LNCaP clone FGC (cell line): ENCODE measurements at regions not wholly inside any gene's neighbourhood (a gene's known extent, or its start where the extent isn't known, plus 50 kb on each side); places are given as distances from the start of the nearest gene placed in this dataset.

Experiments
- DNase-seq: peaks from one replicate; pipeline ENCODE4 v3.0.0-alpha.2; 2011; ENCODE audit warnings: low read depth
- H3K4me3 ChIP-seq: 2 replicates; pipeline ENCODE4 v1.5.1; 2011; ENCODE audit warnings: mild to moderate bottlenecking, low read depth, low read length, control low read depth
- CTCF ChIP-seq: IDR thresholded peaks from 2 replicates; pipeline ENCODE4 v1.5.1; 2012; ENCODE audit warnings: mild to moderate bottlenecking; ENCODE audit not compliant: control insufficient read depth, insufficient read depth; ENCODE audit errors: extremely low read depth

- no peak for TF ChIP-seq CTCF
- no peak overlapping the region for H3K4me3 ChIP-seq
- DNase-seq = no peak
Measured at GRCh38 chr10:129366450-129366849, 100.6 kb upstream of the MGMT start.

- no peak for DNase-seq
- TF ChIP-seq CTCF = no peak
- no peak overlapping the region for H3K4me3 ChIP-seq
Measured at GRCh38 chr10:129369566-129369965, 97.5 kb upstream of the MGMT start.

- TF ChIP-seq CTCF = no peak
- no peak overlapping the region for H3K4me3 ChIP-seq
- no peak for DNase-seq
Measured at GRCh38 chr10:129371541-129371940, 95.5 kb upstream of the MGMT start.

GRCh38 chr10:129372172-129372571 lies 94.9 kb upstream of the MGMT start:
- DNase-seq = no peak
- no peak overlapping the region for H3K4me3 ChIP-seq
- no peak for TF ChIP-seq CTCF

GRCh38 chr10:129373231-129373630 lies 93.8 kb upstream of the MGMT start:
- no peak overlapping the region for H3K4me3 ChIP-seq
- no peak for TF ChIP-seq CTCF
- no peak for DNase-seq

GRCh38 chr10:129373718-129374117 lies 93.3 kb upstream of the MGMT start:
- TF ChIP-seq CTCF = no peak
- no peak for DNase-seq
- no peak overlapping the region for H3K4me3 ChIP-seq

GRCh38 chr10:129375171-129375570 lies 91.9 kb upstream of the MGMT start:
- no peak for TF ChIP-seq CTCF
- DNase-seq = no peak
- no peak overlapping the region for H3K4me3 ChIP-seq
